Astrocyte (in vitro differentiated cells and primary cell): ENCODE measurements at regions not wholly inside any gene's neighbourhood (a gene's known extent, or its start where the extent isn't known, plus 50 kb on each side); places are given as distances from the start of the nearest gene placed in this dataset.
A peak's percentile ranks its signal among the peaks of the same experiment; 100 is the strongest.

Experiments
- DNase-seq: peaks from one replicate; pipeline ENCODE4 v3.0.0-alpha.2; 2010; ENCODE audit warnings: low read depth
- FAIRE-seq: peaks from 2 replicates; lab custom pipeline; 2011; peaks lifted over from hg19 to GRCh38; lab: Jason Lieb, UNC
- H2AFZ ChIP-seq: 2 replicates; pipeline ENCODE4 v1.6.0; 2012; ENCODE audit warnings: low read depth, low read length, inconsistent platforms
- H3K27ac ChIP-seq: 2 replicates; pipeline ENCODE4 v1.5.1; 2011; ENCODE audit warnings: low read depth, low read length, inconsistent platforms
- H3K27me3 ChIP-seq: 2 replicates; pipeline ENCODE4 v1.6.0; 2011; ENCODE audit warnings: low read length, inconsistent platforms; ENCODE audit not compliant: insufficient read depth
- H3K36me3 ChIP-seq: 2 replicates; pipeline ENCODE4 v1.5.1; 2011; ENCODE audit warnings: low read length, inconsistent platforms; ENCODE audit not compliant: insufficient read depth
- H3K4me1 ChIP-seq: 2 replicates; pipeline ENCODE4 v1.5.1; 2011; ENCODE audit warnings: low read length, inconsistent platforms; ENCODE audit not compliant: insufficient read depth
- H3K4me2 ChIP-seq: 2 replicates; pipeline ENCODE4 v1.6.0; 2012; ENCODE audit warnings: low read length, inconsistent platforms
- H3K4me3 ChIP-seq: 2 replicates; pipeline ENCODE4 v1.5.1; 2011; ENCODE audit warnings: low read depth, mild to moderate bottlenecking, low read length, inconsistent platforms; ENCODE audit not compliant: insufficient read depth
- H3K79me2 ChIP-seq: 2 replicates; pipeline ENCODE4 v1.6.0; 2012; ENCODE audit warnings: mild to moderate bottlenecking, low read length, inconsistent platforms; ENCODE audit not compliant: insufficient read depth
- H3K9ac ChIP-seq: 2 replicates; pipeline ENCODE4 v1.6.0; 2012; ENCODE audit warnings: mild to moderate bottlenecking, low read length, inconsistent platforms
- H3K9me3 ChIP-seq: 2 replicates; pipeline ENCODE4 v1.5.1; 2012; ENCODE audit warnings: low read depth, mild to moderate bottlenecking, low read length, inconsistent platforms; ENCODE audit not compliant: insufficient read depth
- H4K20me1 ChIP-seq: 2 replicates; pipeline ENCODE4 v1.6.0; 2012; ENCODE audit warnings: low read length, inconsistent platforms; ENCODE audit not compliant: insufficient read depth
- H3K27ac Mint-ChIP-seq: one replicate; pipeline ENCODE4 v1.8.0; 2021; ENCODE audit warnings: mild to moderate bottlenecking, mixed read lengths; ENCODE audit not compliant: unreplicated experiment
- H3K27me3 Mint-ChIP-seq: one replicate; pipeline ENCODE4 v1.8.0; 2021; ENCODE audit warnings: low read depth, mixed read lengths; ENCODE audit not compliant: unreplicated experiment
- H3K36me3 Mint-ChIP-seq: one replicate; pipeline ENCODE4 v1.8.0; 2021; ENCODE audit warnings: low read depth, mixed read lengths; ENCODE audit not compliant: unreplicated experiment
- H3K4me1 Mint-ChIP-seq: one replicate; pipeline ENCODE4 v1.8.0; 2021; ENCODE audit warnings: low read depth, mixed read lengths; ENCODE audit not compliant: unreplicated experiment
- H3K4me3 Mint-ChIP-seq: one replicate; pipeline ENCODE4 v1.8.0; 2021; ENCODE audit warnings: mild to moderate bottlenecking, moderate library complexity, mixed read lengths; ENCODE audit not compliant: unreplicated experiment
- H3K9me3 Mint-ChIP-seq: one replicate; pipeline ENCODE4 v1.8.0; 2021; ENCODE audit warnings: mild to moderate bottlenecking, mixed read lengths; ENCODE audit not compliant: unreplicated experiment
- CTCF ChIP-seq: IDR thresholded peaks from 2 replicates; pipeline ENCODE4 v1.5.1; 2011; ENCODE audit warnings: low read depth, mild to moderate bottlenecking, inconsistent platforms, low read length, moderate library complexity; ENCODE audit not compliant: insufficient read depth
- EZH2 ChIP-seq: IDR thresholded peaks from 2 replicates; pipeline ENCODE4 v1.6.1; 2012; ENCODE audit warnings: mild to moderate bottlenecking, low read length, inconsistent platforms; ENCODE audit not compliant: insufficient read depth

- no peak overlapping the region for H3K4me3 ChIP-seq
- no peaks in the 10 kb centered on the region for H4K20me1 ChIP-seq
- DNase-seq (no peak), FAIRE-seq (no peak)
- H2AFZ ChIP-seq, result peak overlapping the region; percentile 4
- peak overlapping the region; percentile 87 for H3K27ac Mint-ChIP-seq
- TF ChIP-seq CTCF (no peak), EZH2 (no peak)
- no peaks in the 10 kb centered on the region for H3K36me3 Mint-ChIP-seq
- H3K27me3 ChIP-seq, result no peaks in the 10 kb centered on the region
- H3K4me1 Mint-ChIP-seq, result peaks cover 29% of the 10 kb centered on the region
- peaks cover 30% of the 10 kb centered on the region for H3K4me1 ChIP-seq
- H3K9me3 Mint-ChIP-seq, result peaks cover 3% of the 10 kb centered on the region
- no peaks in the 10 kb centered on the region for H3K36me3 ChIP-seq
- H3K27me3 Mint-ChIP-seq, result no peaks in the 10 kb centered on the region
- H3K27ac ChIP-seq, result peak overlapping the region; percentile 86
- H3K79me2 ChIP-seq, result no peaks in the 10 kb centered on the region
- no peaks in the 10 kb centered on the region for H3K9me3 ChIP-seq
- H3K9ac ChIP-seq, result peak overlapping the region; percentile 25
- peak overlapping the region; percentile 24 for H3K4me2 ChIP-seq
- H3K4me3 Mint-ChIP-seq, result no peak overlapping the region
Observed at GRCh38 chr5:40221255-40221654, 458.5 kb upstream of the PTGER4 start.

- Histone ChIP-seq H3K36me3 (no peaks in the 10 kb centered on the region), H3K27me3 (no peaks in the 10 kb centered on the region), H3K4me2 (no peak overlapping the region), H3K4me3 (no peak overlapping the region), H2AFZ (no peak overlapping the region), H3K9ac (no peak overlapping the region), H3K9me3 (no peaks in the 10 kb centered on the region), H3K4me1 (peaks cover 30% of the 10 kb centered on the region), H4K20me1 (no peaks in the 10 kb centered on the region), H3K27ac (peak overlapping the region; percentile 4), H3K79me2 (no peaks in the 10 kb centered on the region)
- FAIRE-seq (no peak), DNase-seq (peak; percentile 53)
- H3K27ac Mint-ChIP-seq, result peak overlapping the region; percentile 59
- H3K4me3 Mint-ChIP-seq, result no peak overlapping the region
- TF ChIP-seq CTCF, result no peak
- TF ChIP-seq EZH2, result no peak
- H3K27me3 Mint-ChIP-seq, result no peaks in the 10 kb centered on the region
- peaks cover 29% of the 10 kb centered on the region for H3K4me1 Mint-ChIP-seq
- peaks cover 3% of the 10 kb centered on the region for H3K9me3 Mint-ChIP-seq
- no peaks in the 10 kb centered on the region for H3K36me3 Mint-ChIP-seq
Observed at GRCh38 chr5:40220260-40220659, 459.5 kb upstream of the PTGER4 start.

GRCh38 chr5:40217553-40217952, 462.2 kb upstream of the PTGER4 start:
- Mint-ChIP-seq H3K27ac (no peak overlapping the region), H3K4me3 (no peak overlapping the region), H3K27me3 (no peaks in the 10 kb centered on the region), H3K36me3 (no peaks in the 10 kb centered on the region), H3K9me3 (peaks cover 3% of the 10 kb centered on the region), H3K4me1 (peaks cover 15% of the 10 kb centered on the region)
- Histone ChIP-seq H3K4me3 (no peak overlapping the region), H3K4me1 (peaks cover 14% of the 10 kb centered on the region), H3K79me2 (no peaks in the 10 kb centered on the region), H3K9ac (no peak overlapping the region), H2AFZ (no peak overlapping the region), H4K20me1 (no peaks in the 10 kb centered on the region), H3K36me3 (no peaks in the 10 kb centered on the region), H3K4me2 (no peak overlapping the region), H3K9me3 (no peaks in the 10 kb centered on the region), H3K27me3 (no peaks in the 10 kb centered on the region), H3K27ac (no peak overlapping the region)
- no peak for TF ChIP-seq EZH2
- TF ChIP-seq CTCF, result no peak
- DNase-seq, result no peak
- no peak for FAIRE-seq
